HepG2 (cell line): ENCODE measurements at regions not wholly inside any gene's neighbourhood (a gene's known extent, or its start where the extent isn't known, plus 50 kb on each side); places are given as distances from the start of the nearest gene placed in this dataset.

Experiments used
- ATAC-seq: fragments of 200-7000 bp; cut with Tn5 transposase; 3 replicates; pipeline ENCODE4 v1.9.1; 2020; ENCODE audit warnings: mild to moderate bottlenecking, moderate library complexity
- BruUV-seq: library from RNA; stranded (reverse); fragments of 400-500 nt; replicated peaks from 2 replicates; lab custom pipeline; 2021; lab: Mats Ljungman, UMichigan
- CTCF ChIA-PET: fragments of 300-600 bp; formaldehyde crosslinking; extraction: SDS; loops from one replicate; lab custom pipeline; 2021; ENCODE audit warnings: low total read pairs, inconsistent platforms, low intra/inter-chr PET ratio; lab: Yijun Ruan, JAX
- POLR2A ChIA-PET: fragments of 350-600 bp; sonication (Branson Sonifier 250); formaldehyde crosslinking; loops from one replicate; lab custom pipeline; 2020; ENCODE audit warnings: antibody characterized with exemption, inconsistent platforms; lab: Yijun Ruan, JAX
- DNase-seq: peaks from one replicate; pipeline ENCODE4 v3.0.0-alpha.2; 2015; ENCODE audit warnings: low spot score
- FAIRE-seq: peaks from 3 replicates; lab custom pipeline; 2011; peaks lifted over from hg19 to GRCh38; lab: Jason Lieb, UNC
- H2AFZ ChIP-seq: one replicate; pipeline ENCODE4 v1.6.1; 2011; ENCODE audit warnings: low read length, inconsistent platforms
- H3K27ac ChIP-seq: fragments of 300-600 bp; 3 replicates; pipeline ENCODE4 v1.8.0; 2011; ENCODE audit warnings: mixed run types, mild to moderate bottlenecking, mixed read lengths, low read length, inconsistent platforms; ENCODE audit not compliant: insufficient read depth; ENCODE audit errors: extremely low read length
- H3K27me3 ChIP-seq, 2 experiments: fragments of 200-600 bp in 1 of 2; 2 replicates in 1 of 2; 3 replicates in 1 of 2; pipeline versions ENCODE4 v1.6.0 to v1.8.0; 2011; ENCODE audit warnings: low read length in 2 of 2, mild to moderate bottlenecking in 2 of 2, moderate library complexity in 2 of 2, inconsistent platforms in 1 of 2; ENCODE audit not compliant: insufficient read depth in 2 of 2, control insufficient read depth in 1 of 2
- H3K36me3 ChIP-seq, 2 experiments: fragments of 200-600 bp in 1 of 2; replicated peaks in 1 of 2; 2 replicates in 1 of 2; 3 replicates in 1 of 2; pipeline versions ENCODE4 v1.5.1 to v1.8.0; 2011; ENCODE audit warnings: low read length in 2 of 2, inconsistent platforms in 1 of 2; ENCODE audit not compliant: insufficient read depth in 2 of 2, control insufficient read depth in 1 of 2
- H3K4me1 ChIP-seq: 2 replicates; pipeline ENCODE4 v1.5.1; 2012; ENCODE audit warnings: low read length, inconsistent platforms; ENCODE audit not compliant: insufficient read depth
- H3K4me2 ChIP-seq: 2 replicates; pipeline ENCODE4 v1.6.0; 2011; ENCODE audit warnings: low read depth, low read length, inconsistent platforms
- H3K4me3 ChIP-seq, 3 experiments: fragments of 200-600 bp in 1 of 3; sonication (generic), shearing (Covaris generic) in 1 of 3; replicated peaks in 1 of 3; 2 replicates each; pipeline ENCODE4 v1.5.1; 2011 to 2016; ENCODE audit warnings: low read length in 3 of 3, inconsistent platforms in 2 of 3, low read depth in 2 of 3, mild to moderate bottlenecking in 2 of 3, control low read depth in 1 of 3, mixed read lengths in 1 of 3; ENCODE audit not compliant: insufficient read depth in 1 of 3
- H3K79me2 ChIP-seq: one replicate; pipeline ENCODE4 v1.6.1; 2011; ENCODE audit warnings: low read length, inconsistent platforms; ENCODE audit not compliant: insufficient read depth
- H3K9ac ChIP-seq: 2 replicates; pipeline ENCODE4 v1.6.0; 2011; ENCODE audit warnings: mild to moderate bottlenecking, low read depth, low read length, inconsistent platforms; ENCODE audit not compliant: insufficient read depth
- H3K9me3 ChIP-seq: 2 replicates; pipeline ENCODE4 v1.5.1; 2012; ENCODE audit warnings: mild to moderate bottlenecking, low read length
- H4K20me1 ChIP-seq: 2 replicates; pipeline ENCODE4 v1.6.0; 2011; ENCODE audit warnings: inconsistent platforms, mild to moderate bottlenecking, low read length, moderate library complexity; ENCODE audit not compliant: insufficient read depth
- ATF1 ChIP-seq: IDR thresholded peaks from 2 replicates; pipeline ENCODE4 v1.6.1; 2016; ENCODE audit warnings: mild to moderate bottlenecking, control low read depth
- CBX5 ChIP-seq: sonication (generic); formaldehyde crosslinking; IDR thresholded peaks from 2 replicates; pipeline ENCODE4 v1.4.0; 2020; ENCODE audit warnings: missing genetic modification reagents, borderline replicate concordance
- PPARG ChIP-seq: conservative IDR thresholded peaks from 2 replicates; pipeline ENCODE4 v1.6.1; 2016; ENCODE audit warnings: missing biosample characterization, missing genetic modification reagents
- YEATS2 ChIP-seq: sonication (generic); formaldehyde crosslinking; IDR thresholded peaks from 2 replicates; pipeline ENCODE4 v1.4.0; 2020; ENCODE audit warnings: missing genetic modification reagents, borderline replicate concordance
- ZEB1 ChIP-seq: IDR thresholded peaks from 2 replicates; pipeline ENCODE4 v1.6.1; 2012; ENCODE audit warnings: mild to moderate bottlenecking, low read depth, inconsistent platforms; ENCODE audit not compliant: insufficient replicate concordance
- ZNF441 ChIP-seq: sonication (generic); formaldehyde crosslinking; IDR thresholded peaks from 2 replicates; pipeline ENCODE4 v1.7.0; 2021; ENCODE audit warnings: missing genetic modification reagents, borderline replicate concordance
- WGBS: methylation state at CpG from one replicate; pipeline ENCODE4 v1.1.6; 2017; ENCODE audit warnings: low lambda C conversion rate; 5-methylcytosine and 5-hydroxymethylcytosine counted together
- in situ Hi-C: cut with HindIII; loops from 2 replicates; pipeline ENCODE4 v1.10.0; 2017; ENCODE audit warnings: low pct_unique_long_range_greater_than_20kb; ENCODE audit not compliant: extremely low pct_ligation_motif_present
- intact Hi-C: fragments of 100-400 bp; cut with micrococcal nuclease; formaldehyde crosslinking; loops from one replicate; pipeline ENCODE4 v1.10.0; 2022; ENCODE audit not compliant: unreplicated experiment

DNA sequence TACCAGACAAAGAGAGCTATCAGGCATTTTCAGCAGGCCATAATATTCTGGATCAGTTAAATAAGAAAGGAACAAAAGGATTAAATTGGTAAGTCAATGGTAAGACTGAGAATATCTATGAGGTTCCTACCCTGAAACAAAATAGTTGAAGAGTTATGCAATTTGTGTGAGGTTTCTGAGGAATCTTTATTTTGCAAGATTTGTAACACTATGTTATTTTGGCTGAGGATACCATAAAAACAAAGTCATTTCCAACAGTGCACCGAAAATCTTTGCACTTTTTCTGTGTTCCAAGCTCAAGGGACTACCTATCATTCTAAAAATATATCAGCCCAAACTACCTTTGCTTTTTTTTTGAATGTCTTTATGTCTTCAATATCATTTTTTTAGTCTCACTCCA, 383.3 kb upstream of the CITED2 start:
- intact Hi-C loops, result no loop called here

DNA sequence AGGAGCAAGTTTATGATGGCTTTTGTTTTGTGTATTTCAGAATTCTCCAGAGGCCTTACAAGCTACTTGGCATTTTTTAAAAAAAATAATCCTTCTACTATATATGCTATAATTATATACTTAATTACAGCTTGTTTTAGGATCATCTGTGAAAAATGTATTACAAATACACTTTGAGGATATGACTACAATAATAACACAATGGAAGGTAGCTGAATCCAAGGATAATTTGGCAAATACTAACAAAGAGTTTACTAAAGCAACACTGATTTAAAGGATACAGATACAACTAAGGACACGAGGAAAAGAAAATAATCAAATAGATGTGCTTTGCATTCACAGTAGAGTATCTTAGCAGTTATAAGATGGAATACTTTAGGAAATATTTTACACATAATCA, 381.9 kb upstream of the CITED2 start:
- Histone ChIP-seq H4K20me1 (no peaks in the 10 kb centered on the region), H3K9ac (no peak overlapping the region), H3K4me2 (no peak overlapping the region), H3K27ac (no peak overlapping the region), H3K4me1 (peaks cover 34% of the 10 kb centered on the region), H3K36me3 (no peaks in the 10 kb centered on the region), H3K27me3 (no peaks in the 10 kb centered on the region), H2AFZ (no peak overlapping the region), H3K79me2 (no peaks in the 10 kb centered on the region), H3K4me3 (no peak overlapping the region), H3K9me3 (no peaks in the 10 kb centered on the region)
- TF ChIP-seq ATF1 (CRISPR knock-in tag), result no peak
- 73% methylated on average over 1 of the region's 1 CpG for WGBS
- no peak for DNase-seq
- no TSS peak for BruUV-seq
- FAIRE-seq, result no peak
- in situ Hi-C loops (no loop called here), intact Hi-C loops (no loop called here)
- ChIA-PET CTCF (no interaction called here), POLR2A (no interaction called here)
- ATAC-seq, result no peak

More for the DNA sequence above, 383.3 kb upstream of the CITED2 start:
- Histone ChIP-seq H4K20me1 (no peaks in the 10 kb centered on the region), H2AFZ (no peak overlapping the region), H3K27me3 (no peaks in the 10 kb centered on the region), H3K4me1 (peaks cover 30% of the 10 kb centered on the region), H3K27ac (no peak overlapping the region), H3K9me3 (no peaks in the 10 kb centered on the region), H3K4me3 (no peak overlapping the region), H3K36me3 (no peaks in the 10 kb centered on the region), H3K4me2 (no peak overlapping the region), H3K79me2 (no peaks in the 10 kb centered on the region), H3K9ac (no peak overlapping the region)
- no TSS peak for BruUV-seq
- 3% methylated on average over 1 of the region's 1 CpG for WGBS
- no peak for ATAC-seq
- no peak for DNase-seq
- POLR2A ChIA-PET, result no interaction called here
- no peak for FAIRE-seq
- in situ Hi-C loops, result no loop called here
- TF ChIP-seq YEATS2 (CRISPR knock-in tag), result no peak
- no peak for TF ChIP-seq PPARG
- TF ChIP-seq CBX5 (CRISPR knock-in tag), result no peak
- no peak for TF ChIP-seq ZEB1
- no peak for TF ChIP-seq ZNF441 (CRISPR knock-in tag)
- CTCF ChIA-PET, result no interaction called here
